K562 (cell line): ENCODE measurements at regions not wholly inside any gene's neighbourhood (a gene's known extent, or its start where the extent isn't known, plus 50 kb on each side); places are given as distances from the start of the nearest gene placed in this dataset.

Source experiments
- ATAC-seq: fragments of 200-7000 bp; cut with Tn5 transposase; 3 replicates; pipeline ENCODE4 v1.9.1; 2020; ENCODE audit warnings: moderate library complexity
- BruUV-seq: library from RNA; stranded (reverse); fragments of 400-500 nt; replicated peaks from 2 replicates; lab custom pipeline; 2021; lab: Mats Ljungman, UMichigan
- CTCF ChIA-PET: fragments of 300-600 bp; formaldehyde crosslinking; extraction: SDS; loops from one replicate; lab custom pipeline; 2021; ENCODE audit warnings: low intra/inter-chr PET ratio; lab: Yijun Ruan, JAX
- POLR2A ChIA-PET: fragments of 300-600, 350-650 bp; sonication (Branson Sonifier 250); formaldehyde crosslinking; extraction: SDS; loops from one replicate; lab custom pipeline; 2021; ENCODE audit warnings: antibody characterized with exemption, inconsistent platforms; lab: Yijun Ruan, JAX
- DNase-seq, 4 experiments: peaks; one replicate each; pipeline versions ENCODE4 v3.0.0 to v3.0.0-alpha.2; 2011 to 2018; ENCODE audit warnings: low spot score in 3 of 4, mixed read lengths in 3 of 4; ENCODE audit errors: extremely low read depth in 1 of 4
- FAIRE-seq: peaks from 2 replicates; lab custom pipeline; 2011; peaks lifted over from hg19 to GRCh38; lab: Jason Lieb, UNC
- H2AFZ ChIP-seq: 2 replicates; pipeline ENCODE4 v1.6.0; 2011; ENCODE audit warnings: low read depth, low read length, control low read depth, inconsistent platforms
- H3K27ac ChIP-seq: fragments of 200-600 bp; 3 replicates; pipeline ENCODE4 v1.8.0; 2011; ENCODE audit warnings: low read depth, mild to moderate bottlenecking, control low read depth, inconsistent platforms, low read length, moderate library complexity, mixed read lengths; ENCODE audit errors: extremely low read depth
- H3K27me3 ChIP-seq, 2 experiments: fragments of 300-600 bp in 1 of 2; 2 replicates in 1 of 2; 3 replicates in 1 of 2; pipeline versions ENCODE4 v1.6.0 to v1.8.0; 2011; ENCODE audit warnings: inconsistent platforms in 2 of 2, low read length in 2 of 2, mild to moderate bottlenecking in 1 of 2, mixed read lengths in 1 of 2, moderate library complexity in 1 of 2; ENCODE audit not compliant: control insufficient read depth in 2 of 2, insufficient read depth in 2 of 2
- H3K36me3 ChIP-seq: fragments of 300-600 bp; 3 replicates; pipeline ENCODE4 v1.8.0; 2011; ENCODE audit warnings: mild to moderate bottlenecking, low read length, inconsistent platforms; ENCODE audit not compliant: control insufficient read depth, insufficient read depth
- H3K4me1 ChIP-seq, 2 experiments: fragments of 200-600 bp in 1 of 2; replicated peaks in 1 of 2; 2 replicates in 1 of 2; 3 replicates in 1 of 2; pipeline versions ENCODE4 v1.5.1 to v1.8.0; 2011; ENCODE audit warnings: inconsistent platforms in 2 of 2, low read length in 2 of 2, mild to moderate bottlenecking in 1 of 2, mixed read lengths in 1 of 2, moderate library complexity in 1 of 2; ENCODE audit not compliant: control insufficient read depth in 2 of 2, insufficient read depth in 2 of 2
- H3K4me2 ChIP-seq: 2 replicates; pipeline ENCODE4 v1.6.1; 2011; ENCODE audit warnings: low read length, control low read depth, inconsistent platforms, mixed read lengths; ENCODE audit not compliant: insufficient read depth
- H3K4me3 ChIP-seq: fragments of 200-600 bp; sonication (generic), shearing (Covaris generic); 2 replicates; pipeline ENCODE4 v1.5.1; 2016; ENCODE audit warnings: control low read depth, inconsistent platforms
- H3K79me2 ChIP-seq: fragments of 200-600 bp; 3 replicates; pipeline ENCODE4 v1.8.0; 2011; ENCODE audit warnings: low read length, inconsistent platforms; ENCODE audit not compliant: control insufficient read depth, insufficient read depth
- H3K9ac ChIP-seq, 2 experiments: 2 replicates each; pipeline versions ENCODE4 v1.6.0 to v1.6.1; 2011; ENCODE audit warnings: low read depth in 2 of 2, low read length in 2 of 2, control low read depth in 1 of 2, inconsistent platforms in 1 of 2, mild to moderate bottlenecking in 1 of 2, mixed read lengths in 1 of 2; ENCODE audit not compliant: insufficient read depth in 1 of 2
- H3K9me1 ChIP-seq: one replicate; pipeline ENCODE4 v1.6.0; 2011; ENCODE audit warnings: inconsistent platforms, mild to moderate bottlenecking, low read length, moderate library complexity; ENCODE audit not compliant: control insufficient read depth, insufficient read depth
- H3K9me3 ChIP-seq: replicated peaks from 2 replicates; pipeline ENCODE4 v1.5.1; 2011; ENCODE audit warnings: low read depth, low read length, inconsistent platforms; ENCODE audit not compliant: control insufficient read depth, insufficient read depth
- H4K20me1 ChIP-seq: replicated peaks from 2 replicates; pipeline ENCODE4 v1.6.1; 2011; ENCODE audit warnings: low read length, inconsistent platforms, mixed read lengths; ENCODE audit not compliant: control insufficient read depth, insufficient read depth
- ARNT ChIP-seq, 2 experiments: fragments of 450-650 bp; IDR thresholded peaks; 2 replicates each; pipeline ENCODE4 v1.6.1; 2016; ENCODE audit warnings: mild to moderate bottlenecking in 1 of 2
- DDX20 ChIP-seq: fragments of 450-650 bp; IDR thresholded peaks from 2 replicates; pipeline ENCODE4 v1.6.1; 2016; ENCODE audit warnings: missing genetic modification characterization, low read depth, mild to moderate bottlenecking, missing compliant biosample characterization, moderate library complexity
- ETV1 ChIP-seq: fragments of 450-650 bp; conservative IDR thresholded peaks from 2 replicates; pipeline ENCODE4 v1.6.1; 2016; ENCODE audit warnings: missing genetic modification characterization, control low read depth, low read depth, missing compliant biosample characterization
- ETV5 ChIP-seq: sonication (generic); formaldehyde crosslinking; IDR thresholded peaks from 2 replicates; pipeline ENCODE4 v1.4.0; 2020; ENCODE audit warnings: low read depth, mild to moderate bottlenecking, missing genetic modification reagents
- MAX ChIP-seq: sonication (generic); formaldehyde crosslinking; IDR thresholded peaks from 2 replicates; pipeline ENCODE4 v1.9.0; 2022; ENCODE audit warnings: mild to moderate bottlenecking, missing genetic modification reagents
- NELFE ChIP-seq: IDR thresholded peaks from 2 replicates; pipeline ENCODE4 v1.6.1; 2011; ENCODE audit warnings: mild to moderate bottlenecking; ENCODE audit not compliant: insufficient read depth, insufficient read length
- RBM17 ChIP-seq: fragments of 200-400 bp; formaldehyde crosslinking; IDR thresholded peaks from 2 replicates; pipeline ENCODE4 v1.6.1; 2017; ENCODE audit warnings: low read depth, mild to moderate bottlenecking, low read length, borderline replicate concordance
- SIN3A ChIP-seq, 2 experiments: fragments of 150-350 bp in 1 of 2; IDR thresholded peaks; 2 replicates each; pipeline ENCODE4 v1.6.1; 2011 to 2016; ENCODE audit warnings: borderline replicate concordance in 2 of 2, low read depth in 2 of 2, low read length in 2 of 2, mild to moderate bottlenecking in 2 of 2, moderate library complexity in 2 of 2; ENCODE audit not compliant: control insufficient read depth in 1 of 2
- TAF1 ChIP-seq: IDR thresholded peaks from 2 replicates; pipeline ENCODE4 v1.6.1; 2011; ENCODE audit warnings: mild to moderate bottlenecking, low read length, moderate library complexity; ENCODE audit not compliant: insufficient read depth, control insufficient read depth, severe bottlenecking; ENCODE audit errors: extremely low read depth
- TARDBP ChIP-seq: fragments of 450-650 bp; IDR thresholded peaks from 2 replicates; pipeline ENCODE4 v1.6.1; 2016
- USF1 ChIP-seq: sonication (generic); formaldehyde crosslinking; IDR thresholded peaks from 2 replicates; pipeline ENCODE4 v1.9.0; 2022; ENCODE audit warnings: mild to moderate bottlenecking, missing genetic modification reagents
- ZBTB17 ChIP-seq: fragments of 450-650 bp; formaldehyde crosslinking; IDR thresholded peaks from 2 replicates; pipeline ENCODE4 v1.4.0; 2020; ENCODE audit warnings: mild to moderate bottlenecking
- ZBTB33 ChIP-seq: sonication (generic); formaldehyde crosslinking; IDR thresholded peaks from 2 replicates; pipeline ENCODE4 v1.8.1; 2023; ENCODE audit warnings: mild to moderate bottlenecking, missing genetic modification reagents
- ZEB2 ChIP-seq: fragments of 450-650 bp; IDR thresholded peaks from 2 replicates; pipeline ENCODE4 v1.6.1; 2016
- ZFP36 ChIP-seq: fragments of 150-350 bp; IDR thresholded peaks from 2 replicates; pipeline ENCODE4 v1.6.1; 2018; ENCODE audit warnings: low read length, low read depth; ENCODE audit not compliant: partially characterized antibody
- ZKSCAN1 ChIP-seq: fragments of 150-350 bp; IDR thresholded peaks from 2 replicates; pipeline ENCODE4 v1.6.1; 2016; ENCODE audit warnings: low read depth, low read length
- ZNF436 ChIP-seq: fragments of 250-450, 450-650 bp; sonication (Bioruptor Pico); formaldehyde crosslinking; IDR thresholded peaks from 2 replicates; pipeline ENCODE4 v1.7.0; 2020; ENCODE audit warnings: mild to moderate bottlenecking
- ZNF586 ChIP-seq: fragments of 450-650 bp; formaldehyde crosslinking; conservative IDR thresholded peaks from 2 replicates; pipeline ENCODE4 v1.4.0; 2020; ENCODE audit warnings: mild to moderate bottlenecking, moderate library complexity
- ZNF695 ChIP-seq: fragments of 450-650 bp; formaldehyde crosslinking; IDR thresholded peaks from 2 replicates; pipeline ENCODE4 v1.4.0; 2020; ENCODE audit warnings: mild to moderate bottlenecking, moderate library complexity
- ZNF780A ChIP-seq: fragments of 250-450 bp; sonication (Bioruptor Pico); IDR thresholded peaks from 2 replicates; pipeline ENCODE4 v1.5.0; 2021; ENCODE audit warnings: mild to moderate bottlenecking
- WGBS: fragments of 100-300 bp; shearing (Covaris generic); methylation state at CpG from one replicate; pipeline ENCODE4 v1.1.6; 2016; ENCODE audit warnings: low coverage, mixed read lengths; ENCODE audit not compliant: insufficient coverage; ENCODE audit errors: missing lambda C conversion rate; 5-methylcytosine and 5-hydroxymethylcytosine counted together
- in situ Hi-C: fragments of 300-500 bp; cut with MboI; formaldehyde crosslinking; loops from 4 replicates; pipeline ENCODE4 v1.15.0; 2018; ENCODE audit warnings: inconsistent platforms, mixed read lengths
- intact Hi-C: fragments of 100-400 bp; cut with micrococcal nuclease; formaldehyde crosslinking; loops from 2 replicates; pipeline ENCODE4 v1.14.2; 2022

- CTCF ChIA-PET, result no interaction called here
- DNase-seq (no peak), FAIRE-seq (no peak), ATAC-seq (no peak)
- no peak overlapping the region for H3K9ac ChIP-seq
- H3K79me2 ChIP-seq, result no peaks in the 10 kb centered on the region
- H3K4me3 ChIP-seq, result no peak overlapping the region
- no peak overlapping the region for H2AFZ ChIP-seq
- intact Hi-C loops (no loop called here), in situ Hi-C loops (no loop called here)
- no peaks in the 10 kb centered on the region for H3K4me1 ChIP-seq
- H3K9me3 ChIP-seq, result no peaks in the 10 kb centered on the region
- H3K4me2 ChIP-seq, result no peak overlapping the region
- no peak overlapping the region for H3K27ac ChIP-seq
- no peaks in the 10 kb centered on the region for H3K36me3 ChIP-seq
- WGBS, result 0% methylated on average over 2 of the region's 4 CpGs
- H4K20me1 ChIP-seq, result 0 out of 2 replicates have a peak, but pooled peaks cover 2% of the 10 kb centered on the region
- TF ChIP-seq ETV5 (CRISPR knock-in tag), result no peak
- no peak for TF ChIP-seq ZNF695 (CRISPR knock-in tag)
- no peak for TF ChIP-seq TARDBP
- TF ChIP-seq RBM17, result no peak
- TF ChIP-seq NELFE, result no peak
- no peak for TF ChIP-seq ETV1
- TF ChIP-seq ARNT (IDR thresholded peaks at IDR 0.05), result no peak
- TF ChIP-seq ZBTB33 (CRISPR knock-in tag), result no peak
- no peak for TF ChIP-seq MAX (CRISPR knock-in tag)
- no peak for TF ChIP-seq USF1
- TF ChIP-seq ZNF780A (CRISPR knock-in tag), result no peak
- no peak for TF ChIP-seq ZNF436 (CRISPR knock-in tag)
- TF ChIP-seq ZFP36, result no peak
- no peak for TF ChIP-seq DDX20
- TF ChIP-seq TAF1, result no peak
- no peak for TF ChIP-seq ZNF586 (CRISPR knock-in tag)
- no peak for TF ChIP-seq ZKSCAN1
- no peak for TF ChIP-seq ZBTB17 (CRISPR knock-in tag)
- no peak for TF ChIP-seq SIN3A (IDR thresholded peaks at IDR 0.05; ENCODE audit: borderline replicate concordance in 2 of 2, control insufficient read depth in 1 of 2, low read depth in 2 of 2, low read length in 2 of 2)
- no peak for TF ChIP-seq ZEB2
- POLR2A ChIA-PET, result no interaction called here
- BruUV-seq, result no TSS peak
- no peaks in the 10 kb centered on the region for H3K9me1 ChIP-seq
- H3K27me3 ChIP-seq, result no peaks in the 10 kb centered on the region
These were observed 151.5 kb downstream of the ACTL7B start for GRCh38 chr9:108704156-108704852.
